Sciatic nerve (tissue), 2 donors: ENCODE measurements at regions not wholly inside any gene's neighbourhood (a gene's known extent, or its start where the extent isn't known, plus 50 kb on each side); places are given as distances from the start of the nearest gene placed in this dataset.
"Not testable (repeated sequence)": the region's sequence is repeated elsewhere in the genome, so short reads cannot be mapped to it uniquely, and the experiment has no call there.

Experiments used
- ATAC-seq: fragments of 200-7000 bp; cut with Tn5 transposase; one replicate; pipeline ENCODE4 v1.9.1; 2020; ENCODE audit warnings: mild to moderate bottlenecking, moderate library complexity
- DNase-seq: peaks from one replicate; pipeline ENCODE4 v3.0.0-alpha.2; 2020; ENCODE audit warnings: low spot score
- intact Hi-C: fragments of 100-400 bp; cut with DNase I; formaldehyde crosslinking; loops from one replicate; pipeline ENCODE4 v1.14.2; 2022
- donor health status: DM: no; HTN: no; CAD: no.
- donor health status: DM: no; HTN: no; CAD: no.

DNA sequence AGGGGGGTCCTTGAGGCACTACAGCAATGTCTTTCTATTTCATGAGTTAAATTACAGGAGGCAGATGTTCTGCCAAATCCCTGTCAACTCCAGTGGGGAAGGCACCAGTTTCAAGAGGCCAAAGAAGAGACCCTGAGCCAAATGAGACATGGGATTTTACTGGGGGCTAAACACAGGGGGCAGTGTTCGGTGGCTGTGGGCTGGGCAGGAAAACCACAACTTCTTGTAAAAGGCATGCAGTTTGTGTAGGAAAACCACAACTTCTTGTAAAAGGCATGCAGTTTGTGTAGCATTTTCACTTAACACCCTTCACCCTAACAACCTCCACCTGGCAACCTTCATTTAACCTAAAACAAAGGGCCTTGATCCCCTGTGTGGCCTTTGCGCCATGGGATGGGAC is 61.0 kb downstream of the POLR2M start:
- intact Hi-C loops = no loop called here
- no peak for ATAC-seq
- no peak for DNase-seq

DNA sequence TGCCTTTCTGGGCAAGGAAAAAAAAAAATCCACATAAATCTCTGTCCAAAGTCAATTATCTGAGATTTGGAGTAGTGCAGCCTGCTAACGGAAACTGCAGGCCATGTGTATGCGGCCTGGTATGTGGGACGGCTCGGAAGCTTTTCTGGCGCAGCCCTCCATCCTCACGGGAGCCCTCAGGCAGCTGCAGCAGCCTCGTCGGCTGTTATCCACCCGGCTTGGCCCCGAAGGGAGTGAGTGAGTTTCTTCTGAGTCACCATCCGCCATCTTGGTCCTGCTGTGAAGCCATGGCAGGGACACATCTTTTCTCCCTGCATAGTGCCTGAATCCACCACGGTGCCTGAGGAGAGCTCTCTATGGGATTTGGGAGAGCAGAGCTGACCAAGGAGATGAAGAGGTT is 62.8 kb downstream of the POLR2M start:
- intact Hi-C loops = no loop called here
- ATAC-seq (peak; percentile 94), DNase-seq (peak; percentile 72)

DNA sequence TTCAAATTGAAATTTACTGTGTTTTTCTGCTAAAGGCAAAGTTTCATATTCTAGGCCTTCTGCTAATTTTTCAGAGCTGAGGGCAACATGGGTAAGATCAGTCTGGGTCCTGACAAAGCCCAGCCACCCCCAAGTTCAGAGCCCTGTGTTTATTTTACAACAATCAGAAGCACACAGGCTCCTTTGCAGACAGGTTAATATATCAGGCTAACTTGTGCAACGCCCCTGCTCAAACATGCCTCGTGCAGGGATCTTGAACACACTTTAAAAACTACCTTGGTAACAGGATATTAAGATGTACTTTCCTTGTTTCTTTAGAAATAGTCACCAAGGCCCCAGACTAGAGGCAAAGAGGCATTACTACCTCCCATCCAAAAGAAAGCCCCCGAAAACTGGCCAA is 64.0 kb downstream of the POLR2M start:
- DNase-seq = no peak

DNA sequence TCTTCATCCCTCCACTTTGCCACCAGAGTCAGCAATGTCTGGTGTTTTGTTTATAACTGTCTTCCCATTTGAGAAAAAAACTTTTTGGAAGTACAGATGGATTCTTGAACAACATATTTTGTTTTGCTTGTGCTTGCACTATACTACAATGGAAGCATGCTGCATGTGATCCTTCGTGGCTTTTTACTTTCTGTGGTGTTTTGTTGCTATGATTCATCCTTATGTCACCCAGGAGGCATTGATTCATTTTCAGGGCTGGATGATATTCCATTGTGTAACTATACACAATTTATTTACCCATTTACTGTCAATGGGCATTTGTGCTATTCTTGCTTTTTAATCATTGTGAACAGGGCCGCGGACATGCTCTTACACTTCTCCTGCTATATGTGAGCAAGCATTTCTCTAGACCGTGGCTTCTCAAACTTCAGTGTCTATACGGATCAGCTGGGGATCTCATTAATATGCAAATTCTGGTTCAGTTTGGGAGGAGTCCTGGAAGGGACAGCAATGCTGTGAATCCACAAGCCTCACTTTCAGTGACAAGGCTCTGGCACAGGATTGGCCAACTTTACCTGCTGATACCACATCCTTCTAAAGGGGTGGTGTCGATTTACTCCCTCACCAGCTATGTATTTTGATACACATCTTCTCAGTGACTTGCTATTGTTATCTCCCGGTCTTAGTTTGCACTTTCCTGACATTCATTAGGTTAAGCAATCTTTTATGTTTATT is 65.9 kb downstream of the POLR2M start:
- ATAC-seq = no peak
- DNase-seq = no peak
- intact Hi-C loops = no loop called here

More for the DNA sequence above, 64.0 kb downstream of the POLR2M start:
- ATAC-seq = no peak
- intact Hi-C loops = no loop called here

DNA sequence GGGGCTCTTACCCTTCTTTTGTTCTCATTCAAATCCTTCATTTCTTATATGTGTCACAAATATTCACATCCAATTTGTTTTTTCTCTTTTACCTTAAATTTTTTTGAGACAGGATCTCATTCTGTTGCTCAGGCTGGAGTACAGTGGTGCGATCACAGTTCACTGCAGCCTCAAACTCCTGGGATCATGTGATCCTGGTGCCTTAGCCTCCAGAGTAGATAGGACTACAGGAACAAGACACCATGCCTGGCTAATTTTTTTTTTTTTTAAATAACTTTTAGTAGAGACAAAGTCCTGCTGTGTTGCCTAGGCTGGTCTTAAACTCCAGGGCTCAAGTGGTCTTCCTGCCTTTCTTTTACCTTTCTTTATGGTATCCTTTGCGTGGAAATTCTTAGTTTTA is 66.5 kb downstream of the POLR2M start:
- DNase-seq (no peak), ATAC-seq (no peak)
- intact Hi-C loops = no loop called here

DNA sequence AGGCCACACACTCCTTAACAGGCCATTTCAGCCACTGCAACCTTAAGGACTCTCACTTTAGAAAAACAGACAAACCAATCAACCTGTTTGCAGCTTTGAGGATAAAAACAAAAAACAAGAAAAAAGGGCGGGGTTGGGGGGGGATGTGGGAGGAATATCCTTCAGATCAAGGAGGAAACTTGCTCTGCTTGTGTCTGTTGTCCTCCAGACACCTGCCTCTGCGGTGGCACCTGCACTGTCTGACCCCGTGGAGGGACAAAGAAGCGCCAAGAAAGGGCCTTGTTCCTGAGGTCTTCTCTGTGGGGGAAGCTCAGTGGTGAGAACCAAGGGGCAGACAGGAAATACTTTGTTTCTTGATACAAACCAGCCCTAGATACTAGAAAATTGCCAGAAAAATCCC is 70.5 kb downstream of the POLR2M start:
- intact Hi-C loops = no loop called here
- no peak for ATAC-seq
- DNase-seq = no peak

DNA sequence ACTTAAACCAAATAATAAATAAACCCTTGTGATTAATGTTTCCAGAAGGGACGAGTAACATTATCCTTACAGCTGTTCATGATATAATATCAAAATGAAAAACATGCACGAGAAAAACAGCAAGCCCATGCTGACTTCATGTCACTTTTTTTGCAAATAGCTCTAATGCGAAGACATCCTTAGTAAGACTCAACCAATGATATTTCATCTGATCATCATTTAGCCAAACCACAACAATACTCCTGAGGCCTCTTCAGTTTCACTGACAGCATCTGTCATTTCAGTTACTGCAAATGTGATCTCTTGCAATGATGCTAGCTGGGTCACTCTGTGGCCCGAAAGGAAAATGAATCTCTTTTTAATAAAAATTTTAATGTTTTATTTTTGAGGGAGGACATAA is 74.0 kb downstream of the POLR2M start:
- DNase-seq = no peak
- no peak for ATAC-seq
- intact Hi-C loops = no loop called here

DNA sequence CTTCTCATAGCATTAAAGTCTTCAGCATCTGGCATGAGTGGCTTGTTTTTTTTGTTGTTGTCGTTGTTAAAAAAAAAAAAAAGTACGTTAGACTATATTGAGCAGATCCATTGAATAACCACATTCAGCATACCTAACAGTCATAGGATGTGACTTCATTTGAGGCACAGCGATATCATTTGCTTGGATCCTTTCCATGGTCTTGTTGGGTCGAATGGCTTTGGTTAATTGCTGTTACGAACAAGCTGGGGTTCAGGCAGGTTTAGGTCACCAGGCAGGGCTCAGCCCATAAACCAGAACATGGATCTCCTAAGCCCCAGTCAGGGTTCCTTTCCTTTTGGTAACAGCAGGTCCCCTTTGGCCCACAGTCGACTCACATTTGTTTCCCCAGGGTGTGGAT is 76.2 kb downstream of the POLR2M start:
- DNase-seq = no peak
- ATAC-seq = no peak
- intact Hi-C loops = no loop called here

DNA sequence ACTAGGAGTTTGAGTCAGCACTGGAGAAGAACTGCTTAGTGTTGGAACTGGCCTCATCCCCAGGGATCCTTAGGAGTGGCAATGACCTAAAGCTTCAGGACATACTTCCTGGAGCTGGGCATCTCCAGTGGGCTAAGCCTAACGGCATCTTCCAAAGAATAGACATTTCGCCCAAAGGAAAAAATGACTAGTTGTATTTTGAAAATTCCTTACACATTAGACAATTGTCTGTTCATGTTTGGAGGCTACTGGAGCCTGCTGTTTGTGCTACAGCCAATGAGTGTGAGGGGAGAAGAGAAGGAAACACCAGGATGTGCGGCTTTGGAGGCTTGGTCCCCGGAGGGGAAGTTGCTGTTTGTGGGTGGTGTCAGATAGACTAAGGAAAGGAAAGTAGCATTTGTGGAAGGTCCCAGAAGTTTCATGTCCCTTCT is 77.6 kb downstream of the POLR2M start:
- ATAC-seq (peak; percentile 89), DNase-seq (no peak)
- intact Hi-C loops = no loop called here

DNA sequence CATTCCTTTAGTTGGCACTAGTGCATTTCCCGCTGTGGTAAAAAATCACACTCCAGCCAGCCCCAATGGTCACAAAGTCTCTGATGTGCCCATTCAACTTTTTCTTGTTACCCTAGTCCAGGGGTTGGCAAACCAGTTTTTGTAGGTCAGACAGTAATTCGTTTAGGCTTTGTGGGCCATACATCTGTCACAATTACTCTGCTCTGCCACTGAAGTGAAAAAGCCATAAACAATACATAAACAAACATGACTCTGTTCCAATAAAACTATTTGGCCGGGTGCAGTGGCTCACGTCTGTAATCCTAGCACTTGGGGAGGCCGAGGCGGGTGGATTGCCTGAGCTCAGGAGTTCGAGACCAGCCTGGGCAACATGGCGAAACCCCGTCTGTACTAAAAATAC is 78.5 kb downstream of the POLR2M start:
- ATAC-seq = no peak
- no peak for DNase-seq
- intact Hi-C loops = no loop called here

DNA sequence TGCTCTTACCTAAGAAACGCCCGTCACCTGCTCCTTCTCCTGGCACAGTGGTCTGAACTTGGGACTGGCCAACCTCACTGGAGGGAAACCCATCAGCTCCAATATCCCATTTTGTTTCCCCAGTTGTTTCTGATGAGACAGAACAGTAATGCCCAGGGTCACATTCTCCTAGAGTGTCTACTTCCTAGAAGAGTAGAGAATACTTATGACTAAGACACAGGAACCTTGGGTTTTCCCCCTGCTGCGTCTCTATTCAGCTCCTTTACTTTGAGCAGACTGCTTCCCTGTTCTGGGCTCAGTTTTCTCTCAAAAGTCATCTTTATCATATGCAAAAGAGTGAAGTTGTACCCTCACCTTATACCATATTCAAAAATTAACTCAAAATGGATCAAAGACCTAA is 79.4 kb downstream of the POLR2M start:
- ATAC-seq (no peak), DNase-seq (no peak)
- intact Hi-C loops = no loop called here

DNA sequence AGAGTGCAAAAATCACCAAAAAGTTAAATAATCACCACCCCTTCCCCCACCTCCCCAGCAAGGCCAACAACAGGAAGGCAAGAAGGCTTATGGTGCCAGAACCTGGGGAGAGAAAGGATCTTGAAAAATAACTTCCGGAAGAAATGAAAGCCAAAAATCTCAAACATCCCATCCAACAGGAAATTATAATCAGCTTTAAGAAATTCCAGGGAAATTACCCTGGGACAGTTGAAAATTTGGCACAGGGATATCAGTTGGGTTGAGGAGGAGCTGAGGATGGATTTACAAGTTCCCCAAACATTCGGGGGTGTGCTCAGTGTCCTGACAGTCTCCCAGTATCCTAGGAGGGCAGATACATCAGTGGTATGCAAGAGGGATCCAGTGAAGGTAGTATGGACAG is 82.7 kb downstream of the POLR2M start:
- intact Hi-C loops = no loop called here
- ATAC-seq = no peak

DNA sequence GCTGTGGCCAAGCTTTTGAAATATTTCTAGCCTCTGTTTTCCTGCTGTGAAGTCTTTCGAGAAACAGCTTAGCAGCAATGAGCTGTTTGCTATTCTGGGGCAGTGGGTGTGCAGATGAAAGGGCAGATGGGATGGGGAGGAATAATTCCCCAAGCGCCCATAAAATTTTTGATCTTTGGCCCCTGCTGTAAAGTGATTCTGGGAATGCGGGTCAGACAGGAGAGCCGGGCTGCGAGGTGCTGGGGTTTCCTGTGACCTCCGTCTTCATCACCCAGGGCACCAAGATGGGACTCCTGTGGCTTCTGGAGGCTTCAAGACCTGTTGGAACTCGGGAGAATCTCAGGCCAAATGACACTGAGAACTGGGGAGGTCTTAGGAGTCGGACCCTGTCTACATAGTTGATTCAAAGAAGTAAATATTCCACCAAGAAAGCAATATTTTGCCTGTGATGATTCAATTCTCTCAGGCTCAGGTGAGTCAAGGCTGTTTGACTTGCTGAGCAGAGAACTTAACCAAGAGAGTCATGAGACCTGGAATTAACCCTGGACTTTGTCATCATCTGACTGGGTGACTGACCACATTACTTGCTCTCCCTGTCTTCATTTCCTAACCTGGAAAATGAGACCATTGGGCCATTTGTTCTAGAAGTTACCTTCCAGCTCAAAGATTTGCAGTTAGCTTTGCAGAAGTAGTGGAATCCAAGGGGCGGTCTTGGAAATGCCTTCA is 86.4 kb downstream of the POLR2M start:
- intact Hi-C loops = no loop called here
- no peak for DNase-seq

More for the DNA sequence above, 82.7 kb downstream of the POLR2M start:
- no peak for DNase-seq

DNA sequence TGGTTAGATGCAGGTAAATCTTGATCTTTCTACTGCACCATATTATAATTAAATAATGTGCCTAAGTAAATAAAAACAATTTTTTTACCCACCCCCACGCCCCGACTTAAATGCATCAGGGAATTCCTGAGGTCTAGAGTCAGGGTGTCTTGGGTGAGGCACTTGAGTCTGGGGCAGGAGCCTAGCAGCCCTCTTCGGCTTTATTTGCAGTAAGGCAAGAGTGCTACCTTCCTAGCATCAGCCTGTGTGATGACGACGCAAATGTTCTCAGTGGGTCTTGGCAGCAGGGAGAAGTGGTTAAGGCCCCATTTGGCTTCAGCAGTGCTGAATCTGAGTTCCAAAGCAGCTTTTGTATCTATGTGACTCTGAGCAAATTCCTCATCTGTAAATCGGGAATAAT is 88.7 kb downstream of the POLR2M start:
- intact Hi-C loops = no loop called here
- DNase-seq = no peak
- no peak for ATAC-seq

More for the DNA sequence above, 86.4 kb downstream of the POLR2M start:
- no peak for ATAC-seq

DNA sequence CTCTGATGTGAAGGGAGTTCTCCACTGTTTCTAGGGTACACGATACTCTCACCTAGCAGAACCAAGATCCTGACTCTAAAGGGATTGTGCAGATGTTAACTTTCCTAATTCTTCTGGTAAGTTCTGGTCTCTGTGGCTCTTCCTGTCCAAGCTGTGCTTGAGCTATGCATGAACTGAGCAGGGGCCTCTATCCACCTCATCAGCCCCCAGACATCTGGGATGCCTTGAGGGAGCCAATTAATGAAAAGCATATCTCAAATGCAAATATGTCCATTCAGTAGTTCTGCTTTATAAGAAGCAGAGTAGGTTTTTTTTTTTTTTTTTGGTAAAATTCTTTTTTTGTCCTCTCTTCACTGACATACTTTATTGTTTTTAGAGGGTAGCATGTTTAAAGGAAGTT is 89.6 kb downstream of the POLR2M start:
- DNase-seq = no peak
- ATAC-seq = no peak
- intact Hi-C loops = no loop called here

DNA sequence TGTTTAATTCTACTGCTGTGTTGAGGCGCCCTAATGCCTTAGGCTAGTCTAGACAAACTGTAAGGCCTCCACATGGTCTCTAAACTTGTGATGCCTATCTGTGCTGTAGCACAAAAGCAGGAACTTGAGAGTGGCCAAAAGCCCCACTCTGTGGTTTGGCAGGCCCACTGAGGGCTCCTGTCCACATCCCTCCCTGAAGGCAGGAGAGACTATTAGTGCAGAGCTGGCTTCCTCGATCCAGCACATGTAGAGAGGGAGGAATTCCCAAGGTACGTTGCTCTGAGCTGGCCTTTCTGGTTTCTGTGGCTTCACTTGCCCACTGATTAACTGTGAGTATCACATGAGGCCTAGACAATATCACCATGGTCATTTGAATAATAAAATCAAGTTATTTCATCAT is 90.6 kb downstream of the POLR2M start:
- no peak for DNase-seq
- ATAC-seq = peak; percentile 87
- intact Hi-C loops = no loop called here

DNA sequence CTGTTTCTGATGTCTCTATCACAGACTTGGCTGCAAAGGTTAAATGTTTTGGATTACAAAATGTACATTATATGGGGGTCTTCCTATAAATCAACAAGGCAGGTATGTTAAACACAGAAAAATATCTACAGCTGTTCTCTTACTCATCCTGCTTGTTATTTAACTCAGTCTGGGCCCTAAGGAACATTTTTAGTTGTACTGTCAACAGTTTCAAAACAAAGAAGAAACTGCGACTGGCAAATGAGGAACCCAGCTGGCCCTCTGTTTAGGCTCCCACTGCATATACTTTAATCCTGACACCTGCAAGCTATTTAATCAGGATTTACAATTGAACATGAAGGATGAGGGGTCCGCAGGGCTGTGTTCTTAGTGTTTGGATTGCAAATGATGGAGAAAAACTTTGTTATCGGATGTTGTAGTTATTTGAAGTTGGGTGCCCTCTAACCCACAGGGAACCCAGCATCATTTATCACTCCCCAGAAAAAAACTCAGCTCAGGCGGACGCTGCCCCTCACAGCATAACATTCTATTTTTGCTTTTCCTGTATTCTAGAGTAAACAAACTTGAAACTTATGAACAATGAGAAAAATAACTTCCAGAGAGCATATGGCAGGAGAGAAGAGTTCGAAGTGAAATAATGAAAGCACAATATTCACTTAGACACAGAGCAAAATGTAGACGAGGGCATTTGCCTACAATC is 91.2 kb downstream of the POLR2M start:
- intact Hi-C loops = no loop called here
- ATAC-seq (no peak), DNase-seq (no peak)

DNA sequence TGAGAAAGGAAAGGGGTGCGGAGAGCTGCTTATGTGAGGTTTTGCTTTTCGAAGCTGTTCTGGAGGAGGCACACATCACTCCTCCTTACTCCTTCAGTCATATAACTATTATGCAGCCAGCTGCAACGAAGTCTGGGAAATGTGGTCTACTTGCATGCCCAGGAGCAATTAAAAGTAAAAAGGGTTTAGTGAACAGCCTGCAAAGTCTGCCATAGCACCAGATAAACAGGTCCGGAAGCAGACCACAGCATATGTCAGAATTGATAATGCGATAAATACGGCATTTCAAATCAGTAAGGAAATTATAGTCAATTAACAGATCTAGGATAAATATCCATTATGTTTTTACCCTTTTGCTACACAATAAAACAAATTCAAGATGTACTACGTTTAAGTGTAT is 99.5 kb downstream of the POLR2M start:
- intact Hi-C loops = no loop called here
- no peak for DNase-seq
- ATAC-seq = no peak

DNA sequence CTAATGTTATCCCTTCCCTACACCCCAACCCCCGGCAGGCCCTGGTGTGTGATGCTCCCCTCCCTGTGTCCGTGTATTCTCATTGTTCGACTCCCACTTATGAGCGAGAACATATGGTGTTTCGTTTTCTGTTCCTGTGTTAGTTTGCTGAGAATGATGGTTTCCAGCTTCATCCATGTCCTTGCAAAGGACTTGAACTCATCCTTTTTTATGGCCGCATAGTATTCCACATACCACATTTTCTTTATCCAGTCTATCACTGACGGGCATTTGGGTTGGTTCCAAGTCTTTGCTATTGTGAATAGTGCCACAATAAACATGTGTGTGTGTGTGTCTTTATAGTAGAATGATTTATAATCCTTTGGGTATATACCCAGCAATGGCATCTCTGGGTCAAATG is 102.8 kb downstream of the POLR2M start:
- intact Hi-C loops, ATAC-seq: not testable (repeated sequence)

DNA sequence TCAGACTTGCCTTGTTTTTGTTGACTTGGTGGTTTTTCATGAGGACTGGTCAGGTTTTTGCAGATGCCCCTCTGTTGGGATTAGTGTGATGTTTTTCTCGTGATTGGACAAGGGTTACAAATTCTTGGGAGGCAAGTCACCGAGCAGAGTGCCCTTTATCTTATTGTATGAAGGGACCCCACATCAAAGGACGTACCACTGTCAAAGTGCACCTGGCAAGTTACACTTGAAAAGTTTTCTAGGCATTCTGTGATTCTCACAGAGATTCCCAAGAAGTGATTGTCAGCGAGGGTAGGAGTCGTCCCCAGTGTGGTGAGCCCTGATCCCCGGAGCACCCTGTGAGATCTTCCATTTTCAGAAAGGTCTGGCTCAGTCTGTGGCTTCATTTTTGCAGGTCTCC is 110.1 kb downstream of the POLR2M start:
- DNase-seq (no peak), ATAC-seq (no peak)
- intact Hi-C loops = no loop called here

More for the DNA sequence above, 102.8 kb downstream of the POLR2M start:
- not testable (repeated sequence) for DNase-seq
